H1 (cell line): ENCODE measurements at regions not wholly inside any gene's neighbourhood (a gene's known extent, or its start where the extent isn't known, plus 50 kb on each side); places are given as distances from the start of the nearest gene placed in this dataset.

Source experiments
- EP300 ChIP-seq, 2 experiments: IDR thresholded peaks; 1 replicate in 1 of 2; 2 replicates in 1 of 2; pipeline ENCODE4 v1.6.1; 2011 to 2012; ENCODE audit warnings: low read depth in 2 of 2, low read length in 2 of 2, mild to moderate bottlenecking in 2 of 2, borderline replicate concordance in 1 of 2, inconsistent platforms in 1 of 2, moderate library complexity in 1 of 2
- KDM4A ChIP-seq: IDR thresholded peaks from one replicate; pipeline ENCODE4 v1.7.1; 2012; ENCODE audit warnings: low read depth, mild to moderate bottlenecking, moderate library complexity, low read length, inconsistent platforms; ENCODE audit not compliant: severe bottlenecking
- KDM5A ChIP-seq: fragments of 200-600 bp; IDR thresholded peaks from 2 replicates; pipeline ENCODE4 v1.7.1; 2012; ENCODE audit warnings: mild to moderate bottlenecking, low read length, inconsistent platforms, mixed read lengths
- MAFK ChIP-seq: IDR thresholded peaks from 2 replicates; pipeline ENCODE4 v1.6.1; 2012; ENCODE audit warnings: low read depth, mild to moderate bottlenecking, improper control_type of control experiment, low read length
- RAD21 ChIP-seq, 2 experiments: IDR thresholded peaks in 1 of 2; conservative IDR thresholded peaks in 1 of 2; 2 replicates each; pipeline ENCODE4 v1.6.1; 2011; ENCODE audit warnings: low read depth in 2 of 2, low read length in 2 of 2, improper control_type of control experiment in 1 of 2, inconsistent platforms in 1 of 2, mild to moderate bottlenecking in 1 of 2, moderate library complexity in 1 of 2

- no peak for TF ChIP-seq EP300 (IDR thresholded peaks at IDR 0.05; ENCODE audit: borderline replicate concordance in 1 of 2, low read depth in 2 of 2, low read length in 2 of 2)
- no peak for TF ChIP-seq KDM5A
- TF ChIP-seq RAD21 (IDR thresholded peaks at IDR 0.05 in 1 of 2, conservative IDR thresholded peaks at IDR 0.05 in 1 of 2; ENCODE audit: low read depth in 2 of 2, low read length in 2 of 2): no peak
- no peak for TF ChIP-seq MAFK
- no peak for TF ChIP-seq KDM4A
These were observed 533.9 kb upstream of the LRFN5 start (continued) for GRCh38 chr14:41072776-41073175.
